AG20443 (cell line): ENCODE measurements at regions not wholly inside any gene's neighbourhood (a gene's known extent, or its start where the extent isn't known, plus 50 kb on each side); places are given as distances from the start of the nearest gene placed in this dataset.

Source experiments
- DNase-seq: peaks from one replicate; pipeline ENCODE4 v3.0.0; 2012; ENCODE audit warnings: low spot score, mixed read lengths

GRCh38 chr15:97174886-97175540 lies 785.5 kb upstream of the ARRDC4 start:
- DNase-seq = no peak

GRCh38 chr15:97177151-97177577 lies 783.3 kb upstream of the ARRDC4 start:
- DNase-seq = no peak

- no peak for DNase-seq
Observed at GRCh38 chr15:97182581-97182980, 777.9 kb upstream of the ARRDC4 start.

- DNase-seq = no peak
Observed at GRCh38 chr15:97189162-97189780, 771.2 kb upstream of the ARRDC4 start.

GRCh38 chr15:97194750-97195149 lies 765.8 kb upstream of the ARRDC4 start:
- no peak for DNase-seq

GRCh38 chr15:97196048-97197014 lies 764.2 kb upstream of the ARRDC4 start:
- DNase-seq = no peak

- no peak for DNase-seq
Observed at GRCh38 chr15:97199393-97200051, 761.0 kb upstream of the ARRDC4 start.

GRCh38 chr15:97200161-97200560 lies 760.3 kb upstream of the ARRDC4 start:
- no peak for DNase-seq

- no peak for DNase-seq
Observed at GRCh38 chr15:97210277-97210676, 750.2 kb upstream of the ARRDC4 start.

- no peak for DNase-seq
Observed at GRCh38 chr15:97215629-97216028, 744.9 kb upstream of the ARRDC4 start.

GRCh38 chr15:97224191-97224641 lies 736.3 kb upstream of the ARRDC4 start:
- DNase-seq = no peak

GRCh38 chr15:97234851-97235610 lies 725.5 kb upstream of the ARRDC4 start:
- DNase-seq = peak; percentile 76

GRCh38 chr15:97235611-97235985 lies 724.9 kb upstream of the ARRDC4 start:
- no peak for DNase-seq

GRCh38 chr15:97236140-97236539 lies 724.4 kb upstream of the ARRDC4 start:
- DNase-seq = no peak

GRCh38 chr15:97237160-97237559 lies 723.3 kb upstream of the ARRDC4 start:
- no peak for DNase-seq

- no peak for DNase-seq
Observed at GRCh38 chr15:97248376-97248775, 712.1 kb upstream of the ARRDC4 start.

- no peak for DNase-seq
Observed at GRCh38 chr15:97259943-97260342, 700.6 kb upstream of the ARRDC4 start.

GRCh38 chr15:97301166-97301565 lies 659.3 kb upstream of the ARRDC4 start:
- no peak for DNase-seq

- DNase-seq = no peak
Observed at GRCh38 chr15:97316362-97316761, 644.1 kb upstream of the ARRDC4 start.

- no peak for DNase-seq
Observed at GRCh38 chr15:97317163-97317562, 643.3 kb upstream of the ARRDC4 start.

GRCh38 chr15:97319291-97319690 lies 641.2 kb upstream of the ARRDC4 start:
- no peak for DNase-seq
